ENCODE measurements at regions not wholly inside any gene's neighbourhood (a gene's known extent, or its start where the extent isn't known, plus 50 kb on each side); places are given as distances from the start of the nearest gene placed in this dataset.
"Not testable (repeated sequence)": the region's sequence is repeated elsewhere in the genome, so short reads cannot be mapped to it uniquely, and the experiment has no call there.

GRCh38 chr2:239813261-239814115, 211.7 kb downstream of the NDUFA10 start:
- ATAC-seq (no peak), DNase-seq (peak in 1 of 2 donors; percentile 25)
- intact Hi-C loops (cut with DNase I, micrococcal nuclease) = no loop called here

- intact Hi-C loops (cut with DNase I, micrococcal nuclease) = no loop called here
- ATAC-seq (no peak), DNase-seq (peak in 1 of 2 donors; percentile 4)
Observed at GRCh38 chr2:239811806-239812560, 213.2 kb downstream of the NDUFA10 start.

GRCh38 chr2:239811111-239811781, 213.9 kb downstream of the NDUFA10 start:
- peak in 1 of 2 donors; percentile 21 for DNase-seq
- intact Hi-C loops (cut with DNase I, micrococcal nuclease) = no loop called here

GRCh38 chr2:239809391-239809790, 215.8 kb downstream of the NDUFA10 start:
- intact Hi-C loops (cut with DNase I, micrococcal nuclease) = no loop called here
- ATAC-seq = no peak
- DNase-seq = peak in 1 of 2 donors; percentile 11

More at GRCh38 chr2:239811111-239811781, 213.9 kb downstream of the NDUFA10 start:
- ATAC-seq = no peak

- intact Hi-C loops (cut with DNase I, micrococcal nuclease) = no loop called here
- ATAC-seq = no peak
- DNase-seq = no peak
Observed at GRCh38 chr2:239807568-239807967, 217.6 kb downstream of the NDUFA10 start.

- no peak for DNase-seq
- no peak for ATAC-seq
- intact Hi-C loops (cut with DNase I, micrococcal nuclease) = no loop called here
Observed at GRCh38 chr2:239806758-239807434, 218.2 kb downstream of the NDUFA10 start.

- intact Hi-C loops (cut with DNase I, micrococcal nuclease) = no loop called here
- no peak for ATAC-seq
- no peak for DNase-seq
Observed at GRCh38 chr2:239806276-239806675, 218.9 kb downstream of the NDUFA10 start.

GRCh38 chr2:239805414-239805813, 219.7 kb downstream of the NDUFA10 start:
- no peak for ATAC-seq
- intact Hi-C loops (cut with DNase I, micrococcal nuclease) = no loop called here
- DNase-seq = no peak

- intact Hi-C loops (cut with DNase I, micrococcal nuclease) = no loop called here
- ATAC-seq (no peak), DNase-seq (no peak)
Observed at GRCh38 chr2:239805043-239805329, 220.2 kb downstream of the NDUFA10 start.

- intact Hi-C loops (cut with DNase I, micrococcal nuclease) = no loop called here
- no peak for ATAC-seq
- no peak for DNase-seq
Observed at GRCh38 chr2:239804161-239805042, 220.7 kb downstream of the NDUFA10 start.

GRCh38 chr2:239803766-239804115, 221.4 kb downstream of the NDUFA10 start:
- ATAC-seq (no peak), DNase-seq (no peak)
- intact Hi-C loops (cut with DNase I, micrococcal nuclease) = no loop called here

GRCh38 chr2:239803102-239803765, 221.9 kb downstream of the NDUFA10 start:
- intact Hi-C loops (cut with DNase I, micrococcal nuclease) = no loop called here
- ATAC-seq (no peak), DNase-seq (no peak)

GRCh38 chr2:239802185-239802649, 222.9 kb downstream of the NDUFA10 start:
- intact Hi-C loops (cut with DNase I, micrococcal nuclease) = no loop called here
- ATAC-seq (no peak), DNase-seq (no peak)

GRCh38 chr2:239801404-239802184, 223.5 kb downstream of the NDUFA10 start:
- intact Hi-C loops (cut with DNase I, micrococcal nuclease) = no loop called here
- no peak for ATAC-seq
- no peak for DNase-seq

GRCh38 chr2:239800785-239801386, 224.3 kb downstream of the NDUFA10 start:
- ATAC-seq (no peak), DNase-seq (peak in 1 of 2 donors; percentile 2)
- intact Hi-C loops (cut with DNase I, micrococcal nuclease) = no loop called here

GRCh38 chr2:239797316-239797715, 227.8 kb downstream of the NDUFA10 start:
- no peak for DNase-seq
- intact Hi-C loops (cut with DNase I, micrococcal nuclease) = no loop called here
- ATAC-seq = no peak

- intact Hi-C loops (cut with DNase I, micrococcal nuclease); ATAC-seq: not testable (repeated sequence)
- DNase-seq = peak in 1 of 2 donors; percentile 3
Observed at GRCh38 chr2:239795761-239796160, 229.4 kb downstream of the NDUFA10 start.

All from left colon (tissue), 2 donors.